ENCODE measurements at regions not wholly inside any gene's neighbourhood (a gene's known extent, or its start where the extent isn't known, plus 50 kb on each side); places are given as distances from the start of the nearest gene placed in this dataset.
A peak's percentile ranks its signal among the peaks of the same experiment; 100 is the strongest.

- no peak for FAIRE-seq
- CTCF ChIA-PET (ENCODE audit: low intra/inter-chr PET ratio, low total read pairs): no interaction called here
- peak overlapping the region; percentile 18 for H3K27ac ChIP-seq (ENCODE audit: extremely low read length, insufficient read depth, low read length)
- in situ Hi-C loops (cut with HindIII; ENCODE audit: extremely low pct_ligation_motif_present, low pct_unique_long_range_greater_than_20kb) (no loop called here), intact Hi-C loops (cut with micrococcal nuclease; ENCODE audit: unreplicated experiment) (loop anchor here (10.0 kb wide), 1 partner anchor 49 kb away; no protein-coding TSS in a partner anchor)
- no peak for DNase-seq (ENCODE audit: low spot score)
- H3K27me3 ChIP-seq (ENCODE audit: control insufficient read depth in 1 of 2, insufficient read depth in 2 of 2, low read length in 2 of 2): peaks cover 2 to 6% of the 10 kb centered on the region in 2 experiments; a peak in 3 of 5 replicates
- peak overlapping the region in 1 of 3 experiments; percentile 30; a peak in 1 of 6 replicates for H3K4me3 ChIP-seq (replicated peaks in 1 of 3; ENCODE audit: insufficient read depth in 1 of 3, low read depth in 2 of 3, low read length in 3 of 3)
- H3K9ac ChIP-seq (ENCODE audit: insufficient read depth, low read depth, low read length): peak overlapping the region; percentile 53
- no peaks in the 10 kb centered on the region for H3K79me2 ChIP-seq (ENCODE audit: insufficient read depth, low read length)
- no peaks in the 10 kb centered on the region for H3K36me3 ChIP-seq (replicated peaks in 1 of 2; ENCODE audit: control insufficient read depth in 1 of 2, insufficient read depth in 2 of 2, low read length in 2 of 2)
- no peak overlapping the region for H2AFZ ChIP-seq (ENCODE audit: low read length)
- BruUV-seq (replicated peaks): no TSS peak
- H3K9me3 ChIP-seq (ENCODE audit: low read length): no peaks in the 10 kb centered on the region
- H3K4me1 ChIP-seq (ENCODE audit: insufficient read depth, low read length): peaks cover 64% of the 10 kb centered on the region
- H3K4me2 ChIP-seq (ENCODE audit: low read depth, low read length): peak overlapping the region; percentile 80
- POLR2A ChIA-PET: interaction anchor here (1.0 to 4.1 kb wide), 17 partner anchors 10 to 530 kb away, joined by 3 to 26 read pairs (median 6); partner anchors contain the start of gene IRF2BP2
- 35% methylated on average over 8 of the region's 8 CpGs for WGBS (ENCODE audit: low lambda C conversion rate)
- no peak for ATAC-seq
- TF ChIP-seq ZNF557 (CRISPR knock-in tag; IDR thresholded peaks at IDR 0.05): no peak
- TF ChIP-seq CTCF (CRISPR knock-in tag; IDR thresholded peaks at IDR 0.05): peak; percentile 10; the same call in 1 of the 2 replicates
- no peaks in the 10 kb centered on the region for H4K20me1 ChIP-seq (ENCODE audit: insufficient read depth, low read length)
Measured at GRCh38 chr1:234543442-234544086, 64.6 kb upstream of the TARBP1 start.

GRCh38 chr1:234542211-234542850, 63.4 kb upstream of the TARBP1 start:
- ATAC-seq (no peak), FAIRE-seq (no peak), DNase-seq (ENCODE audit: low spot score) (no peak)
- Histone ChIP-seq H3K9me3 (ENCODE audit: low read length) (no peaks in the 10 kb centered on the region), H3K4me3 (replicated peaks in 1 of 3; ENCODE audit: insufficient read depth in 1 of 3, low read depth in 2 of 3, low read length in 3 of 3) (no peak overlapping the region), H3K27ac (ENCODE audit: extremely low read length, insufficient read depth, low read length) (no peak overlapping the region), H2AFZ (ENCODE audit: low read length) (no peak overlapping the region), H4K20me1 (ENCODE audit: insufficient read depth, low read length) (no peaks in the 10 kb centered on the region), H3K27me3 (ENCODE audit: control insufficient read depth in 1 of 2, insufficient read depth in 2 of 2, low read length in 2 of 2) (peaks cover 2 to 6% of the 10 kb centered on the region in 2 experiments; a peak in 3 of 5 replicates), H3K4me1 (ENCODE audit: insufficient read depth, low read length) (peaks cover 74% of the 10 kb centered on the region), H3K4me2 (ENCODE audit: low read depth, low read length) (no peak overlapping the region), H3K9ac (ENCODE audit: insufficient read depth, low read depth, low read length) (no peak overlapping the region), H3K36me3 (replicated peaks in 1 of 2; ENCODE audit: control insufficient read depth in 1 of 2, insufficient read depth in 2 of 2, low read length in 2 of 2) (no peaks in the 10 kb centered on the region), H3K79me2 (ENCODE audit: insufficient read depth, low read length) (no peaks in the 10 kb centered on the region)
- no TSS peak for BruUV-seq (replicated peaks)
- intact Hi-C loops (cut with micrococcal nuclease; ENCODE audit: unreplicated experiment): loop anchor here (10.0 kb wide), 1 partner anchor 48 kb away; no protein-coding TSS in a partner anchor
- TF ChIP-seq BRF2 (CRISPR knock-in tag; IDR thresholded peaks at IDR 0.05): no peak
- no peak for TF ChIP-seq ZNF652 (CRISPR knock-in tag; IDR thresholded peaks at IDR 0.05; ENCODE audit: borderline replicate concordance, low read depth)
- POLR2A ChIA-PET: interaction anchor here (0.7 to 1.2 kb wide), 2 partner anchors 42 to 182 kb away, joined by 3 read pairs; no protein-coding TSS in a partner anchor
- CTCF ChIA-PET (ENCODE audit: low intra/inter-chr PET ratio, low total read pairs): no interaction called here
- in situ Hi-C loops (cut with HindIII; ENCODE audit: extremely low pct_ligation_motif_present, low pct_unique_long_range_greater_than_20kb): no loop called here
- 63% methylated on average over 9 of the region's 13 CpGs for WGBS (ENCODE audit: low lambda C conversion rate)

Data from HepG2 (cell line).